HG03469 (cell line): ENCODE measurements at regions not wholly inside any gene's neighbourhood (a gene's known extent, or its start where the extent isn't known, plus 50 kb on each side); places are given as distances from the start of the nearest gene placed in this dataset.

Experiments
- ATAC-seq: cut with Tn5 transposase; IDR thresholded peaks from one replicate; pipeline ENCODE4 v1.9.1; 2021; ENCODE audit warnings: mild to moderate bottlenecking, moderate library complexity, moderate number of reproducible peaks; ENCODE audit not compliant: unreplicated experiment

DNA sequence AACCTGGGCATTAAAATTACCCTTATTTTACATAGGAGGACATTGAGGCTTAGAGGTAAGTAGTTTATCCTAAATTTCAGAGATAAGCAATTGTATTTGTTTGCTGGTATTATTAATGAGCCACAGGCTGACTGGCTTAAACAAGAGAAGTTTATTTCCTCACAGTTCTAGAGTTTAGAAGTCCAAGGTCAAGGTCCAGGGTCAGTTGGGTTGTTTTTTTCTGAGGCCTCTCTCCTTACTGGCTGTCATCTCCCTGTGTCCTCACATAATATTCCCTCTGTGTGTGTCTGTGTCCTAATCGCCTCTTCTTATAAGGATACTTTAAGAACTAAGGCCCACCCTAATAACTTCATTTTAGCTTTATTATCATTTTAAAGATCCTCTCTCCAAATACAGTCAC, 294.9 kb upstream of the ATP5MC3 start:
- ATAC-seq, result no peak

GRCh38 chr2:175475130-175475529, 293.6 kb upstream of the ATP5MC3 start:
- no peak for ATAC-seq

DNA sequence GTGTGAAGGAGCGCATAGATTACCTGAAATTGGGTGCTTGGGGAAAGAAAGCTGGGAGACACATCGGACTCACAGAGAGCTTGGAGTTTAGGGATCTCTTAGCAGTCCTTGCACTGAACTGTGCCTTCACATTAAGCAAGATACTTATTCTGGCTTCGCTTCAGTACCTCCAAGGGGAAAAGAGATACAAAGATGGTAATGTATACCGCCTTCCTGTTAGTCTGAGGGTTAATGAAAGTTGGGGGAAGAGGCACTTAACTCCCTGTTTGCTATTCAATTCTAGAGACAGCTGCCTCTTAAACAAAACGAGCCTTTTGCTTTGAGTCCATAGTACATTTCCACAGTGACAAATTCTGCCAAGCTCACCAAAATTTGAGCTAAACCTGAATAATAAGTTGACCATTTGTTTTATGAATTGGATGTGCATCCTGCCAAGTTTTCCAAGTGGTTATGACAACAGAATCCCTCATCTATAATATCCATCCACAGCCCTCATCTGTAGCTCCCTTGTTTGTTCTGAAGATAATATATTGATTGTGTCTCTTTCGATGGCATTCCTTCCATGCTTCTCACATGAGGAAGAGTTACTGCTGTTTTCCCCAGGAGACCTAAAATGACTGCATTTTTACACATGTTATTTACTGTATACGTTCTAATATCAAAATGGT, 287.1 kb upstream of the ATP5MC3 start:
- ATAC-seq, result no peak

- ATAC-seq, result no peak
Measured at GRCh38 chr2:175465101-175465500, 283.6 kb upstream of the ATP5MC3 start.

GRCh38 chr2:175464311-175464670, 282.8 kb upstream of the ATP5MC3 start:
- no peak for ATAC-seq

DNA sequence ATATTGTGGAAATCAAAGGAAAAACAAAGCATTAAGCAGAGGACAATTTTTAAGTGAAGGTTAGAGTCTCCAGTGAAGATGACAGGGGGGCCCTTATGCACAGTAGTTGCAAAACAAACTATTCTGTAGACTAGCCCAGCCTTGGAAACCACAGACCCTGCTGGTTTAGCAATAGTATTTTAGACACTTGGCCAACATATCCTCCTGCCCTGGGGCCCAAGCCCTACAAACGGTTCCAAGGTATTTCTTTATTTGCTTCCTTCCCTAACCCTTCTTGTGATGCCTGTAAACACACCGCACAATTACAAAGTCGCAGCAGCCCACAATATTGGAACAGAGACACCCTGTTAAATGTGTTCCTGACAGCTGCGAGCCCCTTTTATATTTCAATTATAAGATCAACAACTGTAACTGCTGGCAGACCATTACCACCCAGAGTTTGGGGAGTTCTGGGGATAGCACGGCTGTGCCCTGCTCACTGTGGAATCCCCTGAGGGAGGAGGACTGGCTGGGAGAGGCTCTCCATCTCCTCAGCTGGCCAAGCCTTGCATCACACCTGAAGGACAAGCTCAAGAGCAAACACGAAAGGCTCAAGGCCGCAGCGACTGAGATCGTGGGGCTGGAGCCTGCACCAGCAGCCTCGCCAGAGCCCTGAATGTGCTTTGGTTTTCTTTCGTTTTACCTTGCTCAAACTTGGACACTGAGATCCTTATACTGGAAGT, 282.2 kb upstream of the ATP5MC3 start:
- ATAC-seq, result no peak

DNA sequence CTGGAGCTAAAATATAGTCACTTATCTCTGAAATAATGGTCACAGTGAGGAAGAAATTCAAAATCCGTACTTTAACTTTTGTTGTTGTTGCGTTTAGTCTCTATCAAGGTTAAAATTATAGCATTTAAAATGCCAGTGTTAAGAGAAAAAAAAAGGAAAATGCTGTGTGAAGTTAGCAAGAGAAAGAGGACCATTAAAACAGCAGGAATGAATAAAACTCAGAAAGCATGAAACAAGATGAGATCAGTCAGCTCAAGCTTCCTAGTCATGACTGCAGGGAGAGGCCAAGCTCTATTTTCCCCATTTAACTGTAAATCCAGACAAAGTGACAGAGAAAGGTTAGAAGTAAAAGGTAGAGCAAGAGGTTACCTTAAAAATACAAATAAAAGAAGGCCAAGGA, 281.7 kb upstream of the ATP5MC3 start:
- no peak for ATAC-seq

GRCh38 chr2:175462246-175462645, 280.7 kb upstream of the ATP5MC3 start:
- no peak for ATAC-seq

GRCh38 chr2:175461839-175462238, 280.3 kb upstream of the ATP5MC3 start:
- ATAC-seq, result no peak

DNA sequence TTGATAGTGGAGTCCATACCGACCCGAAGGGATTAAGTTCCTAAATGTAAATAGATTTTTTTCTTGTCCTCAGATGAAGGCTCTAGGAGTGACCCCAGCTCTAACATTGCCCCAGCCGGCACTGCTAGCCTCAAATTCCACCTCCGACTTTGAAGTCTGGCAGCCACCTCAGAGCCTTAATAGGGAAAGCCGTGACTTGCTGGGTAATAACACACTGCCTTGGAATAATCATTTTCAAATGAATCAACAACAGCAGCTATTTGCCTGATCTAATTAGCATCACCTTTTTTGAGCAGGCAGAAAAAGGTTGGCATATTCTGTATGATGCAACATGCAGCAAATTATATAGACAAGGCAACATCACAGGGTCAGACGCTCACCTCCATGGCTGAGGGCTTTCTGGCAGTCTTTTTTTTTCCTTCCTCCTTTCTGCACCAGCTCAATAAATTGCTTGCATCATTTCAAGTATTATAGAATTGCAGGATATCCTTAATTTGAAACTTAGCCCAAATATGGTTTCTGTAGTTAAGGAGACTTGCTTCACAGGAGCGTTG, 276.5 kb upstream of the ATP5MC3 start:
- ATAC-seq, result no peak

DNA sequence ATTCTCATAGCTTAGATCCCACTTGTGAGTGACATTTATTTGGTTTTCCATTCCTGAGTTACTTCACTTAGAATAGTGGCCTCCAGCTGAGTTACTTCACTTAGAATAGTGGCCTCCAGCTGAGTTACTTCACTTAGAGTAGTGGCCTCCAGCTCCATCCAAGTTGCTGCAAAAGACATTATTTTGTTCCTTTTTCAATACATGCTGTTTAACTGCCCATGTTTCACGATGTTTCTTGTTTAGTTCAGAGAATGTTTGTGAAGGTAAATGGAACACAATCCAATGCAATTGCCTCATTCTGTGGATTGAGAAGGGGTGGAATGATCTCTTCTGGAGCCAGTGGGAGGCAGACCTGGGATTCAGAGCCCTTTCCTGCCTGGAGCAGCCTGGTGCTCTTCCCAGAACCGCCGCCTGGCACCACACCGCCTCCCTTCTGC, 273.5 kb upstream of the ATP5MC3 start:
- no peak for ATAC-seq

GRCh38 chr2:175450029-175450760, 268.7 kb upstream of the ATP5MC3 start:
- ATAC-seq, result no peak

GRCh38 chr2:175449616-175450015, 268.1 kb upstream of the ATP5MC3 start:
- ATAC-seq, result no peak

GRCh38 chr2:175446201-175446600, 264.7 kb upstream of the ATP5MC3 start:
- no peak for ATAC-seq

DNA sequence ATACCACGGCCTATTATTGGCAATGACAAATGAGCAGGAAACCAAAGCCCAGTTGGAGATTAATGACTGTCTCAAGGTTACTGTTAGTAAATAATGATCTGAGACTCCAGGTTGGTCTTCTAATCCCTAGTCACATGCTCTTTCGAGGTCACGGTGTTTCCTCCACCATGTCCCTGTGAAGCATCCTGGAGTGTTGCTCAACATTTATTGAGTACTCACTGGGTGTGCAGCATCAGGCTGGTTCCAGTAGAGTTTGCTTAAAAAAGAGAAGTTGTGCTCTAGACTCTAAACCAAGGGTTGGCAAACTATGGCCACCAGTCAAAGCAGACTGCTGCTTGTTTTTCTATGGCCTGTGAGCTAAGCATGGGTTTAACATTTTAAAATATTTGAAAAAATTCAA, 263.8 kb upstream of the ATP5MC3 start:
- ATAC-seq, result no peak

GRCh38 chr2:175442441-175442840, 260.9 kb upstream of the ATP5MC3 start:
- no peak for ATAC-seq

- no peak for ATAC-seq
Measured at GRCh38 chr2:175441181-175441761, 259.8 kb upstream of the ATP5MC3 start.

DNA sequence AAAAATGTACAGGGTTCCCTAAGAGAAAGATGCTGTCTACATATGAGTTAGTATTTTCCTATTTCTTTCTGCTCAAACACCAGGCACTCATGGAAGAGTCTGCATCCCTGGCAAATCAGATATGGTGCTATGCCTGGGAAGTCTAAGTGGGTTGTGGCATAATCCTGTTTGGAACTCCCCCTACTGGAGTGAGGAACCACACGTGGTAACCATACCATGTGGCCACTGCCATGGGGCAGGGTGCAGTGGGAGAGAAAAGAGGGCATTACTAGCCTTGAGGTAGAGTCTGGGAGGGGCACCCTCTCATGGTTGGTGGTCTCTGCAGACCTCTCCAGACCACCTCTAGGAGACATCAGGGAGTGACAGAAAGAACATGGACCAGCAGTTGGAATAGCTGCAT, 257.9 kb upstream of the ATP5MC3 start:
- no peak for ATAC-seq

- no peak for ATAC-seq
Measured at GRCh38 chr2:175437167-175437566, 255.7 kb upstream of the ATP5MC3 start.

DNA sequence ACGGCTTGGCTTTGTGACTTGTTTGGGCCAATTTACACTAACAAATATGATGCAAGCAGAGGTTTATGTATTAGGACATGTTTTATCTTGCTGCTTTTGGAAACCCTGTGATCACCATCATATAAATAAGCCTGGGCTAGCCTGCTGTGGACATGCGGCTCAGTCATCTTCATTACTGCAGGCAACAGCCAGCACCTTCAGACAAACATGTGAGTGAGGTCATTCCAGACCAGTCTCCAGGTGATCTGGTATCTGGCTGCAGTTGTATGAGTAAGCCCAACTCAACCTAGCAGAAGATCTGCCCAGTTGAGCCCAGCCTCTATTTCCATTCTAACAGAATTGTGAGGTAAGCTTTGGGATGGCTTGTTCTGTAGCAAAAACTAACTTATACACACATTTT, 254.6 kb upstream of the ATP5MC3 start:
- ATAC-seq, result no peak

DNA sequence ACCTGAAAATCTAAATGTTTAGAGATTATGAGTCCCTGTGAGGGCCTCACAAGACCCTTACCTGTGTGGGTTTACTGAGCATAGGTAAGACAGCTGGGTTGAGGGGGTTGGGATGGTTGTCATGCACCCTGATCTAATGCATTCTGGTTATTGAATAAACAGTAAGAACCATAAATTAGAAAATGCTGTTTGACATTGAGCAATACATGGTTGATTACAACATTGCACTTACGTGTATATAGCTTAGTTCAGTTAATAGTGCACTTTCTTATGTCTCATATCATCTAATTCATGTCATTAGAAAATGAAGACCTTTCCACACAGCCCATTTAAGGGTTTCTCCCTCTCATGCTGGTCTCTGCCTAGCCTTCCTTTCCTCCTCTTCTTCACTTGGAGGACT, 253.5 kb upstream of the ATP5MC3 start:
- ATAC-seq, result no peak
